Liver (tissue), 3 donors: ENCODE measurements at regions not wholly inside any gene's neighbourhood (a gene's known extent, or its start where the extent isn't known, plus 50 kb on each side); places are given as distances from the start of the nearest gene placed in this dataset.

ENCODE experiments used
- EGR1 ChIP-seq, 2 donors: IDR thresholded peaks; 2 replicates each; pipeline ENCODE4 v1.6.1; 2016 to 2018; ENCODE audit warnings: antibody characterized with exemption in 2 of 2, low read depth in 2 of 2
- FOXA1 ChIP-seq: IDR thresholded peaks from 2 replicates; pipeline ENCODE4 v1.6.1; 2016; ENCODE audit warnings: antibody characterized with exemption
- GABPA ChIP-seq, 2 donors: IDR thresholded peaks in 1 of 2; conservative IDR thresholded peaks in 1 of 2; 2 replicates each; pipeline ENCODE4 v1.6.1; 2016; ENCODE audit warnings: antibody characterized with exemption in 2 of 2, mild to moderate bottlenecking in 1 of 2, moderate library complexity in 1 of 2
- JUND ChIP-seq, 2 donors: IDR thresholded peaks; 2 replicates each; pipeline ENCODE4 v1.6.1; 2016; ENCODE audit warnings: antibody characterized with exemption in 2 of 2
- RAD21 ChIP-seq, 2 donors: IDR thresholded peaks; 2 replicates each; pipeline ENCODE4 v1.6.1; 2016; ENCODE audit warnings: antibody characterized with exemption in 2 of 2, mild to moderate bottlenecking in 2 of 2
- TAF1 ChIP-seq: conservative IDR thresholded peaks from 2 replicates; pipeline ENCODE4 v1.6.1; 2016; ENCODE audit warnings: antibody characterized with exemption, mild to moderate bottlenecking
- YY1 ChIP-seq: IDR thresholded peaks from 2 replicates; pipeline ENCODE4 v1.6.1; 2016; ENCODE audit warnings: antibody characterized with exemption, mild to moderate bottlenecking
- TF ChIP-seq, protein P1 (sequence below): fragments of 150-350 bp; IDR thresholded peaks from 2 replicates; pipeline ENCODE4 v1.5.1; 2017; ENCODE audit warnings: improper control_type of control experiment, low read depth, low read length; ENCODE audit not compliant: missing input control
- TF ChIP-seq, protein P2 (sequence below): IDR thresholded peaks from 2 replicates; pipeline ENCODE4 v1.6.1; 2016; ENCODE audit warnings: antibody characterized with exemption
- TF ChIP-seq, protein P3 (sequence below): IDR thresholded peaks from 2 replicates; pipeline ENCODE4 v1.6.1; 2016; ENCODE audit warnings: antibody characterized with exemption
- TF ChIP-seq, protein P4 (sequence below): IDR thresholded peaks from 2 replicates; pipeline ENCODE4 v1.6.1; 2016; ENCODE audit warnings: antibody characterized with exemption, mild to moderate bottlenecking
- TF ChIP-seq, protein P5 (sequence below): IDR thresholded peaks from 2 replicates; pipeline ENCODE4 v1.6.1; 2016; ENCODE audit warnings: antibody characterized with exemption
- donor health status: healthy.
- donor health status: healthy.

DNA sequence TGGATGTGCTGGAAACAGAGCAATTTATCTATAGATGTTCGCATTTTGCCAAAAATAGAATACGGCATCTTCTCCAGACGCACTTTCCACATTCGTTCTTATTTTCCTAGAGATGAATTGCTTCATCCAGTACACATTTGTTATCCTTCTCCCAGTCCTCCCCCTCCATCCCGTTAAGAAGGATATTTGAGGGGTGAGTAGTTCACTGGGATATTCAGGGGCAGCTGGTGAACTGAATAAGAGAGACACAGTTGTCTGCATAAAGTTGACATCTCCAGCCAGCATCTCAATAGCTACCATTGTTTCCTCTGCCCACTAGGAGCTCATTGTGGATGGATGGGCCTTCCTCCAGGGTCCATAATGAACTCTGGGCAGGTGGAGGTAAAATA is 456.8 kb upstream of the NRP1 start:
- TF ChIP-seq RAD21 (IDR thresholded peaks at IDR 0.05) (no peak), YY1 (no peak), GABPA (IDR thresholded peaks at IDR 0.05 in 1 of 2, conservative IDR thresholded peaks at IDR 0.05 in 1 of 2) (no peak), JUND (IDR thresholded peaks at IDR 0.05) (no peak), EGR1 (IDR thresholded peaks at IDR 0.05; ENCODE audit: low read depth in 2 of 2) (no peak), TAF1 (no peak), FOXA1 (no peak)
- TF ChIP-seq, protein P1, sequence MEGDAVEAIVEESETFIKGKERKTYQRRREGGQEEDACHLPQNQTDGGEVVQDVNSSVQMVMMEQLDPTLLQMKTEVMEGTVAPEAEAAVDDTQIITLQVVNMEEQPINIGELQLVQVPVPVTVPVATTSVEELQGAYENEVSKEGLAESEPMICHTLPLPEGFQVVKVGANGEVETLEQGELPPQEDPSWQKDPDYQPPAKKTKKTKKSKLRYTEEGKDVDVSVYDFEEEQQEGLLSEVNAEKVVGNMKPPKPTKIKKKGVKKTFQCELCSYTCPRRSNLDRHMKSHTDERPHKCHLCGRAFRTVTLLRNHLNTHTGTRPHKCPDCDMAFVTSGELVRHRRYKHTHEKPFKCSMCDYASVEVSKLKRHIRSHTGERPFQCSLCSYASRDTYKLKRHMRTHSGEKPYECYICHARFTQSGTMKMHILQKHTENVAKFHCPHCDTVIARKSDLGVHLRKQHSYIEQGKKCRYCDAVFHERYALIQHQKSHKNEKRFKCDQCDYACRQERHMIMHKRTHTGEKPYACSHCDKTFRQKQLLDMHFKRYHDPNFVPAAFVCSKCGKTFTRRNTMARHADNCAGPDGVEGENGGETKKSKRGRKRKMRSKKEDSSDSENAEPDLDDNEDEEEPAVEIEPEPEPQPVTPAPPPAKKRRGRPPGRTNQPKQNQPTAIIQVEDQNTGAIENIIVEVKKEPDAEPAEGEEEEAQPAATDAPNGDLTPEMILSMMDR: no peak
- TF ChIP-seq, protein P2, sequence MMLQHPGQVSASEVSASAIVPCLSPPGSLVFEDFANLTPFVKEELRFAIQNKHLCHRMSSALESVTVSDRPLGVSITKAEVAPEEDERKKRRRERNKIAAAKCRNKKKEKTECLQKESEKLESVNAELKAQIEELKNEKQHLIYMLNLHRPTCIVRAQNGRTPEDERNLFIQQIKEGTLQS: no peak
- TF ChIP-seq, protein P3, sequence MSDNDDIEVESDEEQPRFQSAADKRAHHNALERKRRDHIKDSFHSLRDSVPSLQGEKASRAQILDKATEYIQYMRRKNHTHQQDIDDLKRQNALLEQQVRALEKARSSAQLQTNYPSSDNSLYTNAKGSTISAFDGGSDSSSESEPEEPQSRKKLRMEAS: no peak
- TF ChIP-seq, protein P4, sequence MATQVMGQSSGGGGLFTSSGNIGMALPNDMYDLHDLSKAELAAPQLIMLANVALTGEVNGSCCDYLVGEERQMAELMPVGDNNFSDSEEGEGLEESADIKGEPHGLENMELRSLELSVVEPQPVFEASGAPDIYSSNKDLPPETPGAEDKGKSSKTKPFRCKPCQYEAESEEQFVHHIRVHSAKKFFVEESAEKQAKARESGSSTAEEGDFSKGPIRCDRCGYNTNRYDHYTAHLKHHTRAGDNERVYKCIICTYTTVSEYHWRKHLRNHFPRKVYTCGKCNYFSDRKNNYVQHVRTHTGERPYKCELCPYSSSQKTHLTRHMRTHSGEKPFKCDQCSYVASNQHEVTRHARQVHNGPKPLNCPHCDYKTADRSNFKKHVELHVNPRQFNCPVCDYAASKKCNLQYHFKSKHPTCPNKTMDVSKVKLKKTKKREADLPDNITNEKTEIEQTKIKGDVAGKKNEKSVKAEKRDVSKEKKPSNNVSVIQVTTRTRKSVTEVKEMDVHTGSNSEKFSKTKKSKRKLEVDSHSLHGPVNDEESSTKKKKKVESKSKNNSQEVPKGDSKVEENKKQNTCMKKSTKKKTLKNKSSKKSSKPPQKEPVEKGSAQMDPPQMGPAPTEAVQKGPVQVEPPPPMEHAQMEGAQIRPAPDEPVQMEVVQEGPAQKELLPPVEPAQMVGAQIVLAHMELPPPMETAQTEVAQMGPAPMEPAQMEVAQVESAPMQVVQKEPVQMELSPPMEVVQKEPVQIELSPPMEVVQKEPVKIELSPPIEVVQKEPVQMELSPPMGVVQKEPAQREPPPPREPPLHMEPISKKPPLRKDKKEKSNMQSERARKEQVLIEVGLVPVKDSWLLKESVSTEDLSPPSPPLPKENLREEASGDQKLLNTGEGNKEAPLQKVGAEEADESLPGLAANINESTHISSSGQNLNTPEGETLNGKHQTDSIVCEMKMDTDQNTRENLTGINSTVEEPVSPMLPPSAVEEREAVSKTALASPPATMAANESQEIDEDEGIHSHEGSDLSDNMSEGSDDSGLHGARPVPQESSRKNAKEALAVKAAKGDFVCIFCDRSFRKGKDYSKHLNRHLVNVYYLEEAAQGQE: no peak
- TF ChIP-seq, protein P5, sequence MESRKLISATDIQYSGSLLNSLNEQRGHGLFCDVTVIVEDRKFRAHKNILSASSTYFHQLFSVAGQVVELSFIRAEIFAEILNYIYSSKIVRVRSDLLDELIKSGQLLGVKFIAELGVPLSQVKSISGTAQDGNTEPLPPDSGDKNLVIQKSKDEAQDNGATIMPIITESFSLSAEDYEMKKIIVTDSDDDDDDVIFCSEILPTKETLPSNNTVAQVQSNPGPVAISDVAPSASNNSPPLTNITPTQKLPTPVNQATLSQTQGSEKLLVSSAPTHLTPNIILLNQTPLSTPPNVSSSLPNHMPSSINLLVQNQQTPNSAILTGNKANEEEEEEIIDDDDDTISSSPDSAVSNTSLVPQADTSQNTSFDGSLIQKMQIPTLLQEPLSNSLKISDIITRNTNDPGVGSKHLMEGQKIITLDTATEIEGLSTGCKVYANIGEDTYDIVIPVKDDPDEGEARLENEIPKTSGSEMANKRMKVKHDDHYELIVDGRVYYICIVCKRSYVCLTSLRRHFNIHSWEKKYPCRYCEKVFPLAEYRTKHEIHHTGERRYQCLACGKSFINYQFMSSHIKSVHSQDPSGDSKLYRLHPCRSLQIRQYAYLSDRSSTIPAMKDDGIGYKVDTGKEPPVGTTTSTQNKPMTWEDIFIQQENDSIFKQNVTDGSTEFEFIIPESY: no peak
